Adrenal gland (tissue), 5 donors: ENCODE measurements at regions not wholly inside any gene's neighbourhood (a gene's known extent, or its start where the extent isn't known, plus 50 kb on each side); places are given as distances from the start of the nearest gene placed in this dataset.
"Not testable (repeated sequence)": the region's sequence is repeated elsewhere in the genome, so short reads cannot be mapped to it uniquely, and the experiment has no call there.

ENCODE experiments used
- CTCF ChIP-seq, 6 experiments: fragments of 450-650 bp in 4 of 6; fragments of 200-600 bp in 2 of 6; sonication (generic) in 1 of 6; IDR thresholded peaks; 1 replicate in 5 of 6; 2 replicates in 1 of 6; pipeline versions ENCODE4 v1.5.1 to v1.8.0; 2016 to 2021; ENCODE audit warnings: antibody characterized with exemption in 6 of 6, mild to moderate bottlenecking in 2 of 6, moderate library complexity in 1 of 6
- POLR2A ChIP-seq, 2 donors: fragments of 450-650 bp; IDR thresholded peaks; one replicate each; pipeline ENCODE4 v1.6.1; 2017; ENCODE audit warnings: antibody characterized with exemption in 2 of 2, mild to moderate bottlenecking in 2 of 2, moderate library complexity in 1 of 2
- donor health status: DM: no; HTN: no; CAD: no.

GRCh38 chr7:65651826-65652592 is 220.9 kb upstream of the VKORC1L1 start:
- not testable (repeated sequence) for TF ChIP-seq CTCF, POLR2A (IDR thresholded peaks at IDR 0.05)
